Type B pancreatic cell (in vitro differentiated cells): ENCODE measurements at regions not wholly inside any gene's neighbourhood (a gene's known extent, or its start where the extent isn't known, plus 50 kb on each side); places are given as distances from the start of the nearest gene placed in this dataset.

Experiments used
- DNase-seq: peaks from one replicate; pipeline ENCODE4 v3.0.0; 2021; ENCODE audit warnings: mixed read lengths; ENCODE audit not compliant: unreplicated experiment; ENCODE audit errors: extremely low spot score
- H3K27ac Mint-ChIP-seq: 2 replicates; pipeline ENCODE4 v1.8.0; 2021; ENCODE audit warnings: mild to moderate bottlenecking, mixed read lengths
- H3K27me3 Mint-ChIP-seq: 2 replicates; pipeline ENCODE4 v1.8.0; 2021; ENCODE audit warnings: mixed read lengths
- H3K36me3 Mint-ChIP-seq: 2 replicates; pipeline ENCODE4 v1.8.0; 2021; ENCODE audit warnings: mixed read lengths
- H3K4me1 Mint-ChIP-seq: one replicate; pipeline ENCODE4 v1.8.0; 2021; ENCODE audit warnings: mixed read lengths; ENCODE audit not compliant: unreplicated experiment
- H3K4me3 Mint-ChIP-seq: 2 replicates; pipeline ENCODE4 v1.8.0; 2021; ENCODE audit warnings: mild to moderate bottlenecking, mixed read lengths
- H3K9me3 Mint-ChIP-seq: 2 replicates; pipeline ENCODE4 v1.8.0; 2021; ENCODE audit warnings: mixed read lengths
- TF ChIP-seq, protein P1 (sequence below): fragments of 200-600 bp; sonication (generic); conservative IDR thresholded peaks from 2 replicates; pipeline ENCODE4 v1.5.0; 2021; ENCODE audit warnings: antibody characterized with exemption, mild to moderate bottlenecking

DNA sequence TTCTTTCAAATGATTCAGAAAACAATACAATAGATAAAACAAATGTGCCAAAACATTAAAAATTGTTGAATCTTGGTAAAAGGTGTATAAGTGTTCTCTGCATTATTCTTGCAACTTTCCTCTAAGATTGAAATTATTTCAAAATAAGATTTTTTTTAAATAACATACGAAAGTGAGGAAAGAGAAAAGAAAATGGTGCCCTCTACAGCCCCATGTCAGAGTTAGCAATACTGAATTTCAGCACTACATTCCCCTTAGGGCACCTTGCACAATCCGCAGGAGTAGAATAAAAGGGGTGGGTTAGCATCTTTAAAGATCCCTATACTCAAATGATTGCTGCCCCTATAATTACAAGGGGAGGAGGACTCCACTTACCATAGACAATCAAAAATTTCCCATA, 433.7 kb downstream of the BCL11A start:
- H3K36me3 Mint-ChIP-seq, result no peaks in the 10 kb centered on the region
- H3K9me3 Mint-ChIP-seq, result peaks cover 11% of the 10 kb centered on the region
- no peaks in the 10 kb centered on the region for H3K4me1 Mint-ChIP-seq
- H3K27me3 Mint-ChIP-seq, result no peaks in the 10 kb centered on the region
- TF ChIP-seq, protein P1, sequence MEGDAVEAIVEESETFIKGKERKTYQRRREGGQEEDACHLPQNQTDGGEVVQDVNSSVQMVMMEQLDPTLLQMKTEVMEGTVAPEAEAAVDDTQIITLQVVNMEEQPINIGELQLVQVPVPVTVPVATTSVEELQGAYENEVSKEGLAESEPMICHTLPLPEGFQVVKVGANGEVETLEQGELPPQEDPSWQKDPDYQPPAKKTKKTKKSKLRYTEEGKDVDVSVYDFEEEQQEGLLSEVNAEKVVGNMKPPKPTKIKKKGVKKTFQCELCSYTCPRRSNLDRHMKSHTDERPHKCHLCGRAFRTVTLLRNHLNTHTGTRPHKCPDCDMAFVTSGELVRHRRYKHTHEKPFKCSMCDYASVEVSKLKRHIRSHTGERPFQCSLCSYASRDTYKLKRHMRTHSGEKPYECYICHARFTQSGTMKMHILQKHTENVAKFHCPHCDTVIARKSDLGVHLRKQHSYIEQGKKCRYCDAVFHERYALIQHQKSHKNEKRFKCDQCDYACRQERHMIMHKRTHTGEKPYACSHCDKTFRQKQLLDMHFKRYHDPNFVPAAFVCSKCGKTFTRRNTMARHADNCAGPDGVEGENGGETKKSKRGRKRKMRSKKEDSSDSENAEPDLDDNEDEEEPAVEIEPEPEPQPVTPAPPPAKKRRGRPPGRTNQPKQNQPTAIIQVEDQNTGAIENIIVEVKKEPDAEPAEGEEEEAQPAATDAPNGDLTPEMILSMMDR, result no peak
- DNase-seq, result no peak
- no peak overlapping the region for H3K27ac Mint-ChIP-seq
- no peak overlapping the region for H3K4me3 Mint-ChIP-seq

DNA sequence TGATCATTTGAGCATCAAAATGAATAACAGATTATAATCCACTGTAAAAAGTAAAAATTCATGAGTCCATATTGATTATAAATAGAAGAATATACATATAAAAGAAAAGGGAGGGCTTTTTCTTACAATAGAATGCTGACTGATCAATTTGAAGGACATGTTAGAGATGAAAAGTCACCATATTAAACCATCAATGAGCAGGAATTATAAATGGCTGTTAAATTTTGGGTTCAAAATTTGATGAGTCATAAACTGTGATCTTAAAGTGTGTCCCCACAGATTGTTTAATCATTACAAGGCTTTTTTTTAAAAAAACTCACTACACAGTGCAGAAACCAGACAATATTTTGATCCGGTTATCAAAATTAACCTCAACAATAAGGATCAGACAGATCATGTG, 434.5 kb downstream of the BCL11A start:
- no peaks in the 10 kb centered on the region for H3K27me3 Mint-ChIP-seq
- TF ChIP-seq, protein P1, result no peak
- H3K9me3 Mint-ChIP-seq, result peaks cover 11% of the 10 kb centered on the region
- no peaks in the 10 kb centered on the region for H3K4me1 Mint-ChIP-seq
- no peaks in the 10 kb centered on the region for H3K36me3 Mint-ChIP-seq
- no peak overlapping the region for H3K4me3 Mint-ChIP-seq
- H3K27ac Mint-ChIP-seq, result no peak overlapping the region
- no peak for DNase-seq

DNA sequence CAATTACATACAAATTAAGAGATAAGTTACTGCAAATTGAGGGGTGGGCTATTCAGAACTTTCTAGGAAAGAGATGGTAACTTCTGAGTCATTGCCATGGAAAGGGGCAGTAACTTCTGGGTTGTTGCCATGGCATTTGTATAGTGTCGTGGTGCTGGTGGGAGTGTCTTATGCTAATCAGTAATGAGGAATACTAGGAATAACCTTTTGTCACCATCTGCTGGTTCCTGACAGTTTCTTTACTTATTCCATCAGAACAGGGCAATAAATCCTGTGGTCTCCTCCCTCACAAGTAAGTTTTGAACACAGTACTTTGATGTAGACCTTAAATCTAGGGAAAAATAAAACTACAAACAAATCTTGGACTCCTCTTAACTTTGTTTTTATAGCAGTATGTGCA, 435.4 kb downstream of the BCL11A start:
- no peaks in the 10 kb centered on the region for H3K4me1 Mint-ChIP-seq
- DNase-seq, result no peak

DNA sequence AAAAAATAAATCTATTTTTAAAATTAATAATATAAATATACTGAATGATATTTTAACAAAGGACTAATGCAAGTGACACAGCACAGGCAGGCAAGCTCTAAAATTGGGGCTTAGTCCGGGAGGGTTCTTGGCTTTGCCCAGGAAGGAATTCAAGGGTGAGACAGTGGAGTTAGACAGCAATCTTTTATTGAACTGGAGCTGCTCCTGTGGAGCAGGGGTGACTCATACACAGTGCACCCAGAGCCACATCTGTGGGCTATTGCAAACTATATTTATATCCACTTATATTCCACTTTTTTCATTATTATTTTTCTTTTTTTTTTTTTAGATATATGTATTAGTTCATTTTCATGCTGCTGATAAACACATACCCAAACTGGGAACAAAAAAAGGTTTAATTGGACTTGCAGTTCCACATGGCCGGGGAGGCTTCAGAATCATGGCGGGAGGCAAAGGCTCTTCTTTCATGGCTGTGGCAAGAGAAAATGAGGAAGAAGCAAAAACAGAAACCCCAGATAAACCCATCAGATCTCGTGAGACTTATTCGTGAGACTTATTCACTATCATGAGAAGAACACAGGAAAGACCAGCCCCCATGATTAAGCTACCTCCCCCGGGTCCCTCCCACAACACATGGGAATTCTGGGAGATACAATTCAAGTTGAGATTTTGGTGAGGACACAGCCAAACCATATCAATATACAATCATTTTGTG, 437.1 kb downstream of the BCL11A start:
- Mint-ChIP-seq H3K4me3 (no peak overlapping the region), H3K27me3 (no peaks in the 10 kb centered on the region), H3K36me3 (no peaks in the 10 kb centered on the region), H3K4me1 (no peaks in the 10 kb centered on the region), H3K27ac (no peak overlapping the region), H3K9me3 (peaks cover 11% of the 10 kb centered on the region)
- TF ChIP-seq, protein P1, result no peak
- no peak for DNase-seq

More for the DNA sequence above, 435.4 kb downstream of the BCL11A start:
- peaks cover 11% of the 10 kb centered on the region for H3K9me3 Mint-ChIP-seq
- TF ChIP-seq, protein P1, result no peak
- H3K27me3 Mint-ChIP-seq, result no peaks in the 10 kb centered on the region
- no peak overlapping the region for H3K4me3 Mint-ChIP-seq
- H3K36me3 Mint-ChIP-seq, result no peaks in the 10 kb centered on the region
- H3K27ac Mint-ChIP-seq, result no peak overlapping the region

DNA sequence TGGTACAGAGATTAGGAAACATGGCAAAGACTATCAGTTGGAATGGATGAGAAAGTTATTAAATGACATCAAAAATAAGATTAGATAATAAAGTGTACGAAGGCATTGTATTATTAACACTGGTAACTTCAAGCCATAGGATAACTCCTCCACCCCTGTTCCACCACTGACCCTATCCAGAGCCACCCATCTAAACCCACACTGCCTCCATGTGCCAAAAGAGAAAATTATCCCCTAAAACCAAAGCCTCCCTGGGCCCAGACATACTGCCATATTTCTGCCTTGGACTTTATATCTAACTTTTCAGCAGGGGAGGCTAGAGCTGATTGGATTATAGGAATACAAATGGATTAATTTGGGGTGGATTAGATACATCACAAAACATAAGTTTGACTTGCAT, 443.7 kb downstream of the BCL11A start:
- TF ChIP-seq, protein P1, result no peak
- H3K4me1 Mint-ChIP-seq, result peaks cover 5% of the 10 kb centered on the region
- H3K27ac Mint-ChIP-seq, result no peak overlapping the region
- H3K27me3 Mint-ChIP-seq, result peaks cover 2% of the 10 kb centered on the region
- H3K36me3 Mint-ChIP-seq, result no peaks in the 10 kb centered on the region
- H3K9me3 Mint-ChIP-seq, result no peaks in the 10 kb centered on the region
- no peak for DNase-seq
- H3K4me3 Mint-ChIP-seq, result no peak overlapping the region
